ENCODE measurements at regions not wholly inside any gene's neighbourhood (a gene's known extent, or its start where the extent isn't known, plus 50 kb on each side); places are given as distances from the start of the nearest gene placed in this dataset.

GRCh38 chr6:40054602-40055001, 120.3 kb upstream of the MOCS1 start:
- no peak for DNase-seq

- DNase-seq, result no peak
These were observed 119.9 kb upstream of the MOCS1 start for GRCh38 chr6:40054186-40054585.

GRCh38 chr6:40049128-40049527, 114.9 kb upstream of the MOCS1 start:
- DNase-seq, result no peak

GRCh38 chr6:40044196-40044595, 109.9 kb upstream of the MOCS1 start:
- DNase-seq, result no peak

- no peak for DNase-seq
These were observed 108.0 kb upstream of the MOCS1 start for GRCh38 chr6:40042232-40042631.

- no peak for DNase-seq
These were observed 104.8 kb upstream of the MOCS1 start for GRCh38 chr6:40039042-40039441.

GRCh38 chr6:40038626-40039025, 104.4 kb upstream of the MOCS1 start:
- no peak for DNase-seq

GRCh38 chr6:40037271-40037670, 103.0 kb upstream of the MOCS1 start:
- DNase-seq, result no peak

- no peak for DNase-seq
These were observed 101.9 kb upstream of the MOCS1 start for GRCh38 chr6:40036186-40036585.

GRCh38 chr6:40028449-40028848, 94.2 kb upstream of the MOCS1 start:
- DNase-seq, result no peak

GRCh38 chr6:40022867-40023266, 88.6 kb upstream of the MOCS1 start:
- no peak for DNase-seq

- DNase-seq, result no peak
These were observed 85.9 kb upstream of the MOCS1 start for GRCh38 chr6:40020166-40020565.

- no peak for DNase-seq
These were observed 81.3 kb upstream of the MOCS1 start for GRCh38 chr6:40015530-40015929.

GRCh38 chr6:40011844-40012243, 77.6 kb upstream of the MOCS1 start:
- DNase-seq, result no peak

GRCh38 chr6:40000964-40001515, 66.8 kb upstream of the MOCS1 start:
- no peak for DNase-seq

GRCh38 chr6:39999006-39999867, 65.0 kb upstream of the MOCS1 start:
- no peak for DNase-seq

- no peak for DNase-seq
These were observed 63.9 kb upstream of the MOCS1 start for GRCh38 chr6:39998126-39998525.

GRCh38 chr6:39997101-39997635, 62.9 kb upstream of the MOCS1 start:
- DNase-seq, result no peak

- DNase-seq, result no peak
These were observed 61.4 kb upstream of the MOCS1 start for GRCh38 chr6:39995633-39996032.

- no peak for DNase-seq
These were observed 58.8 kb upstream of the MOCS1 start for GRCh38 chr6:39992861-39993622.
